Stimulated activated CD8-positive, alpha-beta memory T cell treated with anti-CD3 and anti-CD28 coated beads, Interleukin-15, amount 100 ng/mL, for 4 hours (primary cell): ENCODE measurements at regions not wholly inside any gene's neighbourhood (a gene's known extent, or its start where the extent isn't known, plus 50 kb on each side); places are given as distances from the start of the nearest gene placed in this dataset.

Experiments
- DNase-seq, 2 donors: peaks; one replicate each; pipeline ENCODE4 v3.0.0-alpha.2; 2020; ENCODE audit warnings: low read depth in 2 of 2

GRCh38 chr15:95845862-95846515, 484.5 kb upstream of the NR2F2 start:
- no peak for DNase-seq

GRCh38 chr15:95848126-95848525, 482.4 kb upstream of the NR2F2 start:
- no peak for DNase-seq

- DNase-seq = no peak
Measured at GRCh38 chr15:95850837-95851236, 479.7 kb upstream of the NR2F2 start.

- no peak for DNase-seq
Measured at GRCh38 chr15:95853350-95853749, 477.1 kb upstream of the NR2F2 start.

GRCh38 chr15:95857124-95857757, 473.3 kb upstream of the NR2F2 start:
- DNase-seq = no peak

- DNase-seq = no peak
Measured at GRCh38 chr15:95857758-95858157, 472.7 kb upstream of the NR2F2 start.

GRCh38 chr15:95860406-95860805, 470.1 kb upstream of the NR2F2 start:
- DNase-seq = no peak

GRCh38 chr15:95864467-95864886, 466.0 kb upstream of the NR2F2 start:
- no peak for DNase-seq

- DNase-seq = no peak
Measured at GRCh38 chr15:95865330-95865739, 465.2 kb upstream of the NR2F2 start.

GRCh38 chr15:95866711-95867440, 463.6 kb upstream of the NR2F2 start:
- no peak for DNase-seq

GRCh38 chr15:95868450-95868849, 462.1 kb upstream of the NR2F2 start:
- no peak for DNase-seq

GRCh38 chr15:95868970-95869369, 461.5 kb upstream of the NR2F2 start:
- DNase-seq = no peak

GRCh38 chr15:95869920-95870319, 460.6 kb upstream of the NR2F2 start:
- DNase-seq = no peak

- DNase-seq = no peak
Measured at GRCh38 chr15:95872366-95872771, 458.1 kb upstream of the NR2F2 start.

- DNase-seq = no peak
Measured at GRCh38 chr15:95874637-95875036, 455.9 kb upstream of the NR2F2 start.

GRCh38 chr15:95875121-95875643, 455.3 kb upstream of the NR2F2 start:
- DNase-seq = no peak

- no peak for DNase-seq
Measured at GRCh38 chr15:95880031-95880570, 450.4 kb upstream of the NR2F2 start.

GRCh38 chr15:95880630-95881029, 449.9 kb upstream of the NR2F2 start:
- no peak for DNase-seq

- DNase-seq = no peak
Measured at GRCh38 chr15:95883064-95883463, 447.4 kb upstream of the NR2F2 start.

GRCh38 chr15:95884276-95884675, 446.2 kb upstream of the NR2F2 start:
- no peak for DNase-seq

- no peak for DNase-seq
Measured at GRCh38 chr15:95887666-95888390, 442.7 kb upstream of the NR2F2 start.

- no peak for DNase-seq
Measured at GRCh38 chr15:95888762-95889161, 441.7 kb upstream of the NR2F2 start.
